A673 (cell line): ENCODE measurements at regions not wholly inside any gene's neighbourhood (a gene's known extent, or its start where the extent isn't known, plus 50 kb on each side); places are given as distances from the start of the nearest gene placed in this dataset.
A peak's percentile ranks its signal among the peaks of the same experiment; 100 is the strongest.

ENCODE experiments used
- BruUV-seq: library from RNA; stranded (reverse); fragments of 400-500 nt; replicated peaks from 2 replicates; lab custom pipeline; 2021; lab: Mats Ljungman, UMichigan
- CTCF ChIA-PET: fragments of 300-600 bp; sonication (Branson Sonifier 250); formaldehyde crosslinking; loops from one replicate; lab custom pipeline; 2022; ENCODE audit warnings: antibody characterized with exemption; lab: Charles Lee
- POLR2A ChIA-PET: fragments of 300-600 bp; sonication (Branson Sonifier 250); formaldehyde crosslinking; loops from one replicate; lab custom pipeline; 2022; ENCODE audit warnings: antibody characterized with exemption; ENCODE audit not compliant: low non-redundant PET; lab: Charles Lee
- DNase-seq: peaks from one replicate; pipeline ENCODE4 v3.0.0-alpha.2; 2015; ENCODE audit warnings: low spot score
- H3K27ac ChIP-seq: fragments of 200-600 bp; sonication (generic); 2 replicates; pipeline ENCODE4 v1.5.1; 2016; ENCODE audit warnings: mixed run types, low read depth, mild to moderate bottlenecking, mixed read lengths, antibody characterized with exemption, low read length; ENCODE audit not compliant: poor library complexity, severe bottlenecking
- H3K27me3 ChIP-seq: fragments of 200-600 bp; sonication (generic); replicated peaks from 2 replicates; pipeline ENCODE4 v1.6.1; 2017; ENCODE audit warnings: mixed run types, low read depth, mild to moderate bottlenecking, mixed read lengths, antibody characterized with exemption, low read length; ENCODE audit not compliant: insufficient read depth, poor library complexity
- H3K36me3 ChIP-seq: fragments of 200-600 bp; sonication (generic); 2 replicates; pipeline ENCODE4 v1.6.1; 2016; ENCODE audit warnings: mixed run types, mild to moderate bottlenecking, mixed read lengths, antibody characterized with exemption, low read length; ENCODE audit not compliant: insufficient read depth, poor library complexity, severe bottlenecking
- H3K4me1 ChIP-seq: fragments of 200-600 bp; sonication (generic); 2 replicates; pipeline ENCODE4 v1.6.1; 2017; ENCODE audit warnings: mixed run types, mild to moderate bottlenecking, mixed read lengths, antibody characterized with exemption, low read length; ENCODE audit not compliant: insufficient read depth, poor library complexity, severe bottlenecking
- H3K4me3 ChIP-seq: fragments of 200-600 bp; sonication (generic); 2 replicates; pipeline ENCODE4 v1.5.1; 2016; ENCODE audit warnings: low read depth, mixed run types, mild to moderate bottlenecking, mixed read lengths, low read length; ENCODE audit not compliant: poor library complexity, severe bottlenecking
- H3K9me3 ChIP-seq: fragments of 200-600 bp; sonication (generic); 2 replicates; pipeline ENCODE4 v1.6.1; 2016; ENCODE audit warnings: mixed run types, low read depth, mild to moderate bottlenecking, mixed read lengths, antibody characterized with exemption, low read length; ENCODE audit not compliant: poor library complexity, severe bottlenecking
- EZH2 ChIP-seq: fragments of 200-600 bp; sonication (generic); IDR thresholded peaks from 2 replicates; pipeline ENCODE4 v1.6.1; 2017; ENCODE audit warnings: borderline replicate concordance, low read depth, mild to moderate bottlenecking, mixed read lengths, antibody characterized with exemption, low read length; ENCODE audit not compliant: poor library complexity, severe bottlenecking
- intact Hi-C: fragments of 100-400 bp; cut with micrococcal nuclease; formaldehyde crosslinking; loops from one replicate; pipeline ENCODE4 v1.10.0; 2022; ENCODE audit not compliant: unreplicated experiment
- TF ChIP-seq, protein P1 (sequence below): fragments of 300-800, 200-600 bp; sonication (generic); conservative IDR thresholded peaks from 2 replicates; pipeline ENCODE4 v1.5.1; 2017; ENCODE audit warnings: low read depth, mild to moderate bottlenecking, antibody characterized with exemption, low read length, moderate library complexity, mixed read lengths

DNA sequence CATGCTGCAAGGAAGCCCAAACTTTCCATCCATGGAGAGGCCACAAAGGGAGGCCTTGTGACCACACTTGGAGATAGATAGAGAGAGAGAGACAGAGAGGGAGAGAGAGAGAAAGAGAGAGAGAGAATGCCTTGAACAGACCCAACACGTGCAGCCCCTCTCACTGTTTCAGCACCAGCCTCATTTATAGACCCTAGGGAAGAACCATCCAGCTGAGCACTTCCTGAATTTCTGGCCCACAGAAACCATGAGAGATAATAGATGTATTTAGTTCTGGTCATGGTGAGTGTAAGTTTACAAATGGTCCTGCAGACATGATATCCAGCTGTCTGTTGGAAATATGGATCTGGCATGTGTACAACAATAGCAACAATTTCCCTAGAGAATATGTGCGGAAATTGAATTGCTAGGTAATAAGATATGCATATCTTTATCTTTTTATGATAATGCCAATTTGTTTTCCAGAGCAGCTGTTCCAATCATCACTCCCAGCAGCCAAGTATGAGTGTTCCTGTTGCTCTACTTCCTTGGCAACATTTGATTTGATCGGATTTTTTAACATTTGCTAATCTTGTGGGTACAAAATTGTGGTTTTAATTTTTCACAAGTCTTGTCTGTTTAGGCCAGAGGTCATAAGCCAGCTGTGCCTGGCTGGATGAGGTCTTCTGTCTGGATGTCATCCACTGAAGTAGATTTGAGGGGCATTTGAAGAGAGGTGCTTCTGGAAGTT lies 217.3 kb upstream of the IL12B start:
- DNase-seq: peak; percentile 3
- no TSS peak for BruUV-seq
- intact Hi-C loops: no loop called here
- no peak overlapping the region for H3K27ac ChIP-seq
- CTCF ChIA-PET: no interaction called here
- H3K4me3 ChIP-seq: no peak overlapping the region
- H3K36me3 ChIP-seq: no peaks in the 10 kb centered on the region
- POLR2A ChIA-PET: no interaction called here
- TF ChIP-seq, protein P1, sequence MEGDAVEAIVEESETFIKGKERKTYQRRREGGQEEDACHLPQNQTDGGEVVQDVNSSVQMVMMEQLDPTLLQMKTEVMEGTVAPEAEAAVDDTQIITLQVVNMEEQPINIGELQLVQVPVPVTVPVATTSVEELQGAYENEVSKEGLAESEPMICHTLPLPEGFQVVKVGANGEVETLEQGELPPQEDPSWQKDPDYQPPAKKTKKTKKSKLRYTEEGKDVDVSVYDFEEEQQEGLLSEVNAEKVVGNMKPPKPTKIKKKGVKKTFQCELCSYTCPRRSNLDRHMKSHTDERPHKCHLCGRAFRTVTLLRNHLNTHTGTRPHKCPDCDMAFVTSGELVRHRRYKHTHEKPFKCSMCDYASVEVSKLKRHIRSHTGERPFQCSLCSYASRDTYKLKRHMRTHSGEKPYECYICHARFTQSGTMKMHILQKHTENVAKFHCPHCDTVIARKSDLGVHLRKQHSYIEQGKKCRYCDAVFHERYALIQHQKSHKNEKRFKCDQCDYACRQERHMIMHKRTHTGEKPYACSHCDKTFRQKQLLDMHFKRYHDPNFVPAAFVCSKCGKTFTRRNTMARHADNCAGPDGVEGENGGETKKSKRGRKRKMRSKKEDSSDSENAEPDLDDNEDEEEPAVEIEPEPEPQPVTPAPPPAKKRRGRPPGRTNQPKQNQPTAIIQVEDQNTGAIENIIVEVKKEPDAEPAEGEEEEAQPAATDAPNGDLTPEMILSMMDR: no peak
- no peak for TF ChIP-seq EZH2
- H3K27me3 ChIP-seq: no peaks in the 10 kb centered on the region
- H3K4me1 ChIP-seq: no peaks in the 10 kb centered on the region
- H3K9me3 ChIP-seq: no peaks in the 10 kb centered on the region

GRCh38 chr5:159548517-159548916 lies 218.2 kb upstream of the IL12B start:
- CTCF ChIA-PET: no interaction called here

GRCh38 chr5:159549046-159549445 lies 218.8 kb upstream of the IL12B start:
- CTCF ChIA-PET: no interaction called here
- no peaks in the 10 kb centered on the region for H3K36me3 ChIP-seq
- no peak overlapping the region for H3K27ac ChIP-seq
- POLR2A ChIA-PET: no interaction called here
- H3K9me3 ChIP-seq: no peaks in the 10 kb centered on the region
- no peaks in the 10 kb centered on the region for H3K27me3 ChIP-seq
- intact Hi-C loops: no loop called here
- H3K4me1 ChIP-seq: no peaks in the 10 kb centered on the region
- H3K4me3 ChIP-seq: no peak overlapping the region
- no peak for DNase-seq
- TF ChIP-seq, protein P1: no peak
- no peak for TF ChIP-seq EZH2
- no TSS peak for BruUV-seq

More at GRCh38 chr5:159548517-159548916, 218.2 kb upstream of the IL12B start:
- intact Hi-C loops: no loop called here
- Histone ChIP-seq H3K4me1 (no peaks in the 10 kb centered on the region), H3K27ac (no peak overlapping the region), H3K9me3 (no peaks in the 10 kb centered on the region), H3K36me3 (no peaks in the 10 kb centered on the region), H3K27me3 (no peaks in the 10 kb centered on the region), H3K4me3 (no peak overlapping the region)
- TF ChIP-seq, protein P1: no peak
- no peak for TF ChIP-seq EZH2
- no TSS peak for BruUV-seq
- no peak for DNase-seq
- POLR2A ChIA-PET: no interaction called here
